HG02943 (cell line): ENCODE measurements at regions not wholly inside any gene's neighbourhood (a gene's known extent, or its start where the extent isn't known, plus 50 kb on each side); places are given as distances from the start of the nearest gene placed in this dataset.
"Not testable (repeated sequence)": the region's sequence is repeated elsewhere in the genome, so short reads cannot be mapped to it uniquely, and the experiment has no call there.

Source experiments
- ATAC-seq: cut with Tn5 transposase; IDR thresholded peaks from one replicate; pipeline ENCODE4 v1.9.1; 2021; ENCODE audit warnings: mild to moderate bottlenecking, low read depth, moderate library complexity; ENCODE audit not compliant: unreplicated experiment

DNA sequence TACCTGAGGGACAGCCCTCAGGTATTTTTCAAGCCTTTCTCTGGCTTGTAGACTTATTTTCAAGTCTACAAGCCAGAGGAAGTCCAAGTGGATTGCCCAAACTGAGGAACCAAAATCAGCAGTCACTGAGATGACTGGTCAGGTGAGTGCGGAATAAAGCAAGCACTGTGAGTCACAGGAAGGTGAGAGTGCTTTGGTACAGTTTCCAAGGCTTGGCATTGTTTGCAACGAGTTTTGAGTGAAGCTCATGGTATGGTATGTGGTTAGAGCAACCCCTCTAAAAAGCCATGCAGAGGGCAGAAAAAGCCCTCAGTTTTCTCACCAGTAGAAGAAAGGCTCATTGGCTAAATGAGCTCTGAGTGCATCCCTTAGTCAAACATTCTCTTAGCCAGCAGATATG is 112.8 kb upstream of the EOLA2 start:
- ATAC-seq, result no peak

DNA sequence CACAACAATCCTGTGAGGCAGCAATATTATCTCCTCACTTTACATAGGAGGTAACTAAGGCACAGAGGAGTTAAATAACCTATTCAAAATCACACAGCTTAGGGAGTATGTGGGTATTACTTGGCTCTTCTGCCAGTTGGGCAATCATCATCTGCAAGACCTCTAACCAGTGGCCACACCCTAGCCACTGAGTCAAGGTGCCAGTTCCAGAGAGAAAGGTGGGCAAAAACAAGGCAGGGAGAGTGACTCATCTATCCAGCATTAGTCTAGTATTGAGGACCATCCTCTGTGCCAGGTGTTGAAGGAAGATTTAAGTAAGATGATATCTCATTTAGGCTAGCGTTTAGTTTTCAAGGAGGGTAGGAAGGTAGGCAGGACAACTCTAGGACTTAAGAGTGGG is 113.9 kb upstream of the EOLA2 start:
- no peak for ATAC-seq

GRCh38 chrX:150058728-150059127 is 120.4 kb upstream of the EOLA2 start:
- no peak for ATAC-seq

DNA sequence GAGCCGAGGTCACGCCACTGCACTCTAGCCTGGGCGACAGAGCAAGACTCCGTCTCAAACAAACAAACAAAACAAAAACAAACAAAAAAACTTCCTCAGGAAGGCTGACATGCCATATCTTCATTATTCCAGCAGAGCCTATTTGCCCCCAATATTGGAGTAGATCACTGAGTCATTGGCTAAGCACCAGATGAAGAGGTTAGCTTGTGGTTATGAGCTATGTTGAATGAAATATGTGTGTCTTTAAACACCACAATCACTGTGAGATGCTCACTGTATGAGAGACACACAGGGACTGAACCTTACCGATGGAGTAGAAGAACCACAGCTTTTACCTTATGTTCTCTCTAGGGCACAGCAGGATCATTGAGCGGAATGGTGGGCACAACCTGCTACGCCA is 122.1 kb upstream of the EOLA2 start:
- no peak for ATAC-seq

DNA sequence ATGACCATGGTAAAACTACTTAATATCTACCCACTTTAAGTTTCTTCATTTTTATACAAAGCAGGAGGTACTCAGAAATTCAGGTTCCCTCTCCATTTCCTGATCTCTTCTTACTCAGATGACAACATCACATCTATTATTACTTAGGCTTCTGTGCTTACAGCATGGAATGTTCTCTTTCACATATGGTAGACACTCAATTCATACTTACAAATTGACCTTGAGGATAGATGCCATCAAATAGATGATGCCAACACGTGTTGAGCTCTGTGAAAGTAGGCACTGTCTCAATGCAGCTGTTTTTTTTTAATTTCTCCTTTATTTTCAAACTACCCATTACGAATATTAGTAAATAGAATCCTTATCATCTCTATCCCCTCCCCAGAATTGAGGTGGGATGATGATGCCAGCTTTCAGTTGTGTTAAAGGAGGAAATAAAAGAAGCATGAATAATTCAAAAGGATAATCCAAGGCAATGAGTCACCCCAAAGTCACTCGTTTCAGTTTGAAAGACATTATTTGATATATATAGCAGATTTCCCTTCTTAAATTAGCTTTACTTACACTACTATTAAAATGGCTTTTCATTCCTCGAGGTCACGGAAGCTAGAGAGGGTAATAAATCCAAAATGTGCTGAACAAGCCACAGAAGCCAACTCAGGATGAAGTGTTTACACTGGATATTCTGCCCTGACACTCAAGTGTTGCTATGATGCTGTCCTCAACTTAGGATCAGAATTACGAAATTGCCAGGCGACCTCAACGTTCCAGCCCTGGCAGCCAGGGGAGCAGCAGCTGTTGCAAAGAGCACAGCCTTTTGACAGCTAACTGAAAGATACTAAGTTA is 124.2 kb upstream of the EOLA2 start:
- ATAC-seq, result no peak

- ATAC-seq, result no peak
These were observed 124.8 kb upstream of the EOLA2 start for GRCh38 chrX:150063138-150063518.

DNA sequence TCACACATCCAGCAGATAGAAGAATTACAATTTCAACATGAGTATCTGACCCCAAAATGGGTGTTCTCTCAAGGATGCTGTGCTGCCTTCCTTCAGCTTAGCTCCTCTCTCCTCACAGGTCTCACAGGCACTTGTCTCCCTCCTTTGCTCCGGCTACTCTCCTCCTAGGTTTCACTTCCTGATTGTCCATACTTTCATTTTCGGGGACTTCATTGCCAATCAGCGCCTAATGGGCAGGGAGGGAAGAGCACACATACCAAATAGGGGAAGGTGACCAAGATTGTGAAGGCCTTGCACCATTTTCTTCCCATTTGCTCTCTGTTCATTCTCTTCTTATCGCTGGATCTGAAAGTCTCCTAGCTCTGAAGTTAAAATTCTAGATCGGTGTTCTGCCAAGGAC is 125.4 kb upstream of the EOLA2 start:
- ATAC-seq, result no peak

GRCh38 chrX:150074175-150074574 is 135.9 kb upstream of the EOLA2 start:
- no peak for ATAC-seq

GRCh38 chrX:150080497-150080896 is 142.2 kb upstream of the EOLA2 start:
- no peak for ATAC-seq

GRCh38 chrX:150081076-150081475 is 142.8 kb upstream of the EOLA2 start:
- no peak for ATAC-seq

DNA sequence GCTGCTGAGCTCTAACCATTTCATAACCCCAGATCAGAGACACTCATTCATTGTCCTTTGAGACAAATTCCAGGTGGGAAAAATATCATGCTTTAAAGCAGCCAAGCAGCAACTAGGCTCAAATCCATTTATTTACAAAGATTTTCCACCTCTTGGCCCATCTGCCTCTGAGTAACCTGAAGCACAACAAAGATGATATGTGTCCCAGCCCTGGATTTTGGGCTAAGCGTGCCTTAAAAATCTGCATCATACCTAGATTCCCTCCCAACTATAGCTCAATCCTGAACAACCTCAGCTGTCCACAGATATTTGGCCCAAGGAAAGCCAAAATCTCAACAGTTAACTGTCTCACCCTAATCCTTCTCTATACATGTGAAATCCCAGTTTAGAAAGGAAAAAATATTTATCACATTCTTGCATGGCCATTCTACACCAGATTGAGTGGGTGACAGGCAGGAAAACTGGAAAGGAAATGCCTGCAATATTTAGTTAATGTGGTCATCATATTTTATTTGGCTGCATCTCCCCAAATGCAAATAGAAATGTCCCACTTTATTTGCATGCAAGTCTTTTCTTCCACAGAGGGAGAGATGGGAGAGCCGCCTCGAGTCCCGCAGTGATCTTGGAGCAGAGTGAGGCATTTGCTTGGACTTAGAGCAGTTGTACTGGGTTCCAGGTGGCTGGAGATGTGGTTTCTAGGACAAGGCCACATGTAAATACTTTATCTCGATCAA is 146.4 kb upstream of the EOLA2 start:
- no peak for ATAC-seq

GRCh38 chrX:150085881-150086280 is 147.6 kb upstream of the EOLA2 start:
- ATAC-seq, result no peak

- ATAC-seq, result no peak
These were observed 148.1 kb upstream of the EOLA2 start for GRCh38 chrX:150086371-150086770.

DNA sequence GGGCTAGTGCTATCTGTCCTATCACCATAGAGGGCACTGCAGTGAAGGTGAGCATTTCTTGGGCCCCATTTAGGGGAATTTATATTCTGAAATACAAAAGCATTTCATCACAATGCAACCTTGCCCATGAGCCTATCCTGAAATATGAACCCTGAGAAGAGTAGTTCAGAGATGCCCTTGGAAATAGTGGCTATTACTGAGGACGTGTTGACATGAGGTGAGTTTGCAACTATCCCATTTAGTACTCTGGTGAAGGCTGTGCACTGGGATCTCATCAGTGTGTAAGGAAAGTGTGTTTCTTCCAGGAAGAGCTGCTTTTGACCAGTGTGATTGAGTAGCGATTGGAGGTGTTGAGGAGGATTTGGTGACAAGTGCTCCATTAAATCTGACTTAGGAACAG is 149.3 kb upstream of the EOLA2 start:
- ATAC-seq, result no peak

GRCh38 chrX:150088042-150088441 is 149.8 kb upstream of the EOLA2 start:
- no peak for ATAC-seq

- no peak for ATAC-seq
These were observed 150.7 kb upstream of the EOLA2 start for GRCh38 chrX:150088766-150089518.

- not testable (repeated sequence) for ATAC-seq
These were observed 153.0 kb upstream of the EOLA2 start for GRCh38 chrX:150091300-150091699.

DNA sequence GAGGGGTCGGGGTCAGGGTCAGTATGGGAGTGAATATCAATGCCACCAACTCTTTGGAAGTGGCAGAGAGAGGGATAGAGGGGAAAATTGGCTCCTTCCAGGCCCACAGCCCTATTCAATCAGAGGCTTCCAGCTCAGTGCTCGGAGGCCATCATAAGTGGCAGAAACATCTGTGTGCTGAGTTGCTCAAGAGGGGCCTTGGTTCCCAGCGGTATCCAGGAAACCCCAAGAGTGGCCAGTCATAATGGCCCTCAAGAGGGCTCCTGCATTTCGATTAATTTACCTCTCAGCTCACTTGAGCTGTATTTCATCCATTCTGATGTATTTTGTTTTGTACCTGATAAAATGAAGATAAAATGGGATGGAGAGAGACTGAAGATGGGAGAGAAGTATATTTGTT is 154.3 kb upstream of the EOLA2 start:
- ATAC-seq, result no peak

GRCh38 chrX:150094375-150094774 is 156.1 kb upstream of the EOLA2 start:
- ATAC-seq, result no peak

GRCh38 chrX:150094996-150095395 is 156.7 kb upstream of the EOLA2 start:
- ATAC-seq, result no peak

- ATAC-seq, result no peak
These were observed 161.0 kb upstream of the EOLA2 start for GRCh38 chrX:150099316-150099715.
